Chondrocyte (in vitro differentiated cells): ENCODE measurements at regions not wholly inside any gene's neighbourhood (a gene's known extent, or its start where the extent isn't known, plus 50 kb on each side); places are given as distances from the start of the nearest gene placed in this dataset.

Source experiments
- DNase-seq: peaks from one replicate; pipeline ENCODE4 v3.0.0; 2021; ENCODE audit warnings: mixed read lengths, low spot score
- H3K27ac Mint-ChIP-seq: one replicate; pipeline ENCODE4 v1.8.0; 2021; ENCODE audit warnings: mild to moderate bottlenecking, moderate library complexity, mixed read lengths; ENCODE audit not compliant: unreplicated experiment
- H3K27me3 Mint-ChIP-seq: 2 replicates; pipeline ENCODE4 v1.8.0; 2021; ENCODE audit warnings: low read depth, mixed read lengths
- H3K36me3 Mint-ChIP-seq: 2 replicates; pipeline ENCODE4 v1.8.0; 2021; ENCODE audit warnings: low read depth, mixed read lengths
- H3K4me1 Mint-ChIP-seq: 2 replicates; pipeline ENCODE4 v1.8.0; 2021; ENCODE audit warnings: low read depth, mild to moderate bottlenecking, mixed read lengths
- H3K4me3 Mint-ChIP-seq: one replicate; pipeline ENCODE4 v1.8.0; 2021; ENCODE audit warnings: mild to moderate bottlenecking, moderate library complexity, mixed read lengths; ENCODE audit not compliant: unreplicated experiment
- H3K9me3 Mint-ChIP-seq: 2 replicates; pipeline ENCODE4 v1.8.0; 2021; ENCODE audit warnings: low read depth, mixed read lengths
- CTCF ChIP-seq: fragments of 200-600 bp; sonication (generic); IDR thresholded peaks from 2 replicates; pipeline ENCODE4 v1.5.0; 2021; ENCODE audit warnings: antibody characterized with exemption, mild to moderate bottlenecking, moderate library complexity

- Mint-ChIP-seq H3K9me3 (no peaks in the 10 kb centered on the region), H3K27me3 (no peaks in the 10 kb centered on the region), H3K36me3 (peaks cover 6% of the 10 kb centered on the region), H3K27ac (no peak overlapping the region), H3K4me1 (peaks cover 3% of the 10 kb centered on the region), H3K4me3 (no peak overlapping the region)
- no peak for DNase-seq
- no peak for TF ChIP-seq CTCF
Measured at GRCh38 chr7:22949221-22949620, 64.7 kb downstream of the HYCC1 start.

GRCh38 chr7:22948770-22949169, 65.2 kb downstream of the HYCC1 start:
- Mint-ChIP-seq H3K27ac (no peak overlapping the region), H3K27me3 (no peaks in the 10 kb centered on the region), H3K4me1 (peaks cover 3% of the 10 kb centered on the region), H3K36me3 (peaks cover 6% of the 10 kb centered on the region), H3K9me3 (no peaks in the 10 kb centered on the region), H3K4me3 (no peak overlapping the region)
- TF ChIP-seq CTCF = no peak
- no peak for DNase-seq

- DNase-seq = no peak
- no peak overlapping the region for H3K27ac Mint-ChIP-seq
- no peak overlapping the region for H3K4me3 Mint-ChIP-seq
- no peaks in the 10 kb centered on the region for H3K27me3 Mint-ChIP-seq
- no peak for TF ChIP-seq CTCF
- H3K4me1 Mint-ChIP-seq = peaks cover 15% of the 10 kb centered on the region
- H3K36me3 Mint-ChIP-seq = peaks cover 9% of the 10 kb centered on the region
- H3K9me3 Mint-ChIP-seq = no peaks in the 10 kb centered on the region
Measured at GRCh38 chr7:22945584-22945983, 68.3 kb downstream of the HYCC1 start.

- no peak overlapping the region for H3K4me3 Mint-ChIP-seq
- no peak for TF ChIP-seq CTCF
- no peaks in the 10 kb centered on the region for H3K27me3 Mint-ChIP-seq
- H3K9me3 Mint-ChIP-seq = no peaks in the 10 kb centered on the region
- peaks cover 12% of the 10 kb centered on the region for H3K4me1 Mint-ChIP-seq
- H3K36me3 Mint-ChIP-seq = peaks cover 10% of the 10 kb centered on the region
- DNase-seq = no peak
- no peak overlapping the region for H3K27ac Mint-ChIP-seq
Measured at GRCh38 chr7:22944510-22944909, 69.4 kb downstream of the HYCC1 start.

GRCh38 chr7:22944022-22944421, 69.9 kb downstream of the HYCC1 start:
- H3K4me3 Mint-ChIP-seq = no peak overlapping the region
- no peaks in the 10 kb centered on the region for H3K27me3 Mint-ChIP-seq
- no peaks in the 10 kb centered on the region for H3K9me3 Mint-ChIP-seq
- no peak overlapping the region for H3K27ac Mint-ChIP-seq
- DNase-seq = no peak
- peaks cover 10% of the 10 kb centered on the region for H3K36me3 Mint-ChIP-seq
- H3K4me1 Mint-ChIP-seq = peaks cover 12% of the 10 kb centered on the region
- TF ChIP-seq CTCF = no peak
